ENCODE measurements at regions not wholly inside any gene's neighbourhood (a gene's known extent, or its start where the extent isn't known, plus 50 kb on each side); places are given as distances from the start of the nearest gene placed in this dataset.

DNA sequence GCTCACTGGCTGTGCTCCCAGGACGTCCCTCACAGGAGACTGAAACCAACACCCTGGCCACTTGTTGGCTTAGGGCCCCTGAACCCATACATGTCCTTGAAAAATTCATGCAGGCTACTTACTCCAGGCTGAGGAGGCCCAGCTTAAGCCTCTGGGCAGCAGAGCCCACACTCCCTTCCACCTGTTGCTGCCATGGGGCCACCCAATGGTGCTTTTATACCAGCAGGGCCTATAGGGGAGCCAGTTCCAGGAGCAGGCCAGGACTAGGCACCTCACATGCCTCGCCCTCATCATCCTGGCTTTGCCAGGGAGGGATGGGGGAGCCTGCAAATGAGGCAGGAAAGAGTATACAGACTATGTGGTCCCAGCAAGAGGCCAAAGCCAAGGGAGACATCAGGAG lies 181.7 kb upstream of the NECTIN1 start:
- FAIRE-seq (no peak), DNase-seq (ENCODE audit: insufficient read length, low spot score) (no peak)

DNA sequence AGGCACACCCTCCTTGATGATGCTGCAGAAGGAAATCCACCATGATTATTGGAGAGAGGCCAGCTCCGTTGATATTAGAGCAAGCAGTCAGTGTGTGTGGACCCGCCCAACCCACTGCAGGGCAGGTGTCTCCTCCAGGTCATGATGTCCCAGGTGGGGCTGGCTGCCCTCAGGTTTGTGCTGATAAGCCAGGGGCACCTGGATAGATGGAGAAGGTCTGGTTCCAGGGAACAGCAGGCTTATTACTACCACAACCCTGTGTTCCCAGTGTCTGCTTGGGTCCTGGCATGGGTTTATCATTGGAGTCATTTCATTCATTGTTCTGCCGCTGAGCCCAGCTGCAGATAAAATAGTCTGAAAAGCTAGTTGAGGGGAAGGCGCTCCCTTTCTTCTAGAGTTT lies 181.1 kb upstream of the NECTIN1 start:
- FAIRE-seq (no peak), DNase-seq (ENCODE audit: insufficient read length, low spot score) (no peak)
- no peak for TF ChIP-seq POLR2A (IDR thresholded peaks at IDR 0.05; ENCODE audit: low read depth, low read length)

More for the DNA sequence above, 181.7 kb upstream of the NECTIN1 start:
- no peak for TF ChIP-seq POLR2A (IDR thresholded peaks at IDR 0.05; ENCODE audit: low read depth, low read length)

DNA sequence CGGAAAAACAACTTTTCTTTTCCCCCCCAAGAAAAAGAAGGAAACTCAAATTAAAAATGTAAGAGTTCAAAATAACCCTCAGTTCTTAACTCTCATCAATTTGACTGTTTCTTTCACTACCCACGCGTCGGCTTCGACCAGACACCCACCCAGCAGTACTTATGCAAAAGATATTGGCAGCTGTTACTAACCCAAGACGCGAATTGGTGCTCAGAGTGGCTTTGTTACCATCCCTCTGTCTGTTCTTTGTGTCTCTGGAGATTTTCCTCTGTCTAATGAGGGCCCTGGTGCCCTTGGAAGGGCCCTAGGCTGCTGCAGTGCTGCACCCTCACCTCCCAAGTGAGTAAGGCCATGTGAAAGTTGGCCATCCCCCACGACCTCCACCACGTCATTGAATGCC lies 180.5 kb upstream of the NECTIN1 start:
- FAIRE-seq (no peak), DNase-seq (ENCODE audit: insufficient read length, low spot score) (no peak)
- TF ChIP-seq POLR2A (IDR thresholded peaks at IDR 0.05; ENCODE audit: low read depth, low read length), result no peak

DNA sequence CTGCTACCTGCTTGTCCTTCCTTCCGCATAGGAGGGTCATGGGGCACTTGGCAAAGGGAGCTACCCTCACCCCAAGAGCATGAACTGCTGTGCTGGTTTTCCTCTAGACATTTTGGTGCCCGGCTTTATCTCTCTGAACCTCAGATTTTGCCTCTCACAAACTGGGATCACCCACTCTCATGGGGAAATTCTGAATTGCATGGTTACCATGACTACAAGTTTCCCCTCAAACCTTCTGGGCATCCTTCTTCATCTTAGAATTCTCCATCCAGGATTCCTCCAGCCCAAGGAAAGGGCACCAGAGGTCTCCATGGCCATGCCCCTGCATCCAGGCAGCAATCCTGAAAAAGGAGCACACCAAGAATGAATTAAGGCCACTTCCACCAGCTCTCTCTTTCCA lies 180.1 kb upstream of the NECTIN1 start:
- TF ChIP-seq POLR2A (IDR thresholded peaks at IDR 0.05; ENCODE audit: low read depth, low read length), result no peak
- DNase-seq (ENCODE audit: insufficient read length, low spot score) (no peak), FAIRE-seq (no peak)

DNA sequence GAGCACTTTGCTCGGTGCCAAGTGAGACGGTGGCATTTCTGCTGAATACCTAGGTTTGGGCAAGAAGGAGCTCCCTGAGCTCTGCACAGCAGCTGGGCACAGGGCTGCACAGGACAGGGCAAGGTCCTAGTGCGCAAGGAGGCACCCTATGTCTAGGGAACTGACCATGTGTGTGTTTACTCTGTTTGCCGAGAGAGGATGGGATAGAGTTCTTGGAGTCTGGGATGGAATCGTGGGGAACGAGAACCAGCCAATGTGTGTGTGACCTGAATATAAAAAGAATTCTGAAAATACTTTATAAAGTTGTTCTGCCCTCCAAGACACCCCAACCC lies 179.5 kb upstream of the NECTIN1 start:
- no peak for FAIRE-seq
- TF ChIP-seq POLR2A (IDR thresholded peaks at IDR 0.05; ENCODE audit: low read depth, low read length), result no peak
- DNase-seq (ENCODE audit: insufficient read length, low spot score), result no peak

DNA sequence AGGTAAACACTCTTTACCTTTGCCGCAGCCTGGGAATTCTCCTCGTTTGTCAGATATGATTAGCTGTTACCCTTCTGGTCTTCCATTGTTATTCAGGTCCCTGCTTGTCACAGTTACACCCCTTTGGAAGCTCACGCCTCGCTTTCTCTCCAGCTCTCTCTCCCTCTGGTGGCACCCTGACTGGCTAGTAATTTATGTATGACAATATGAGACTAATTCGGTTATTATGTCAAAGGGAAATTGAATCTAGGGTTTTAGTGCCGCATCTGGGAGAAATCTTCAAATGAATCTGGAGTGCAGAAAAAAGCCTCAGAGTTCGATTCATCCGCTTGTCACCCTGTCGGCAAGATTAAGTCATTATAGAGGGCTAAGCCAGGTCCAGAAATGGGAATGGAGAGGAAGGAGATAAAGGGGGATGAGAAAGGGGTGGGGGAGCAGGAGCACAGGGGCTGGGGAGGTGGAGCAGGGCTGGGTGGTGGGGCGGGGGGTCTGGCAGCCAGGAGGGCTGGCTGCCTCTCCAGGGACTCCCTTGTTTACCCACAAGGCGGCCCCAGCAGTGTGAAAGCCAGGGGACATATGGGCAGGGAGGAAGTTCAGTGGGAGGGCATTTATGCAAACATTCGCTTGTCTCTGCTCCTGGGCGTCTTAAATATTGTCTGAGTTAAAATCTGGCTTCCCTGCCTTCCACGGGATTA lies 179.0 kb upstream of the NECTIN1 start:
- FAIRE-seq, result no peak
- no peak for DNase-seq (ENCODE audit: insufficient read length, low spot score)
- no peak for TF ChIP-seq POLR2A (IDR thresholded peaks at IDR 0.05; ENCODE audit: low read depth, low read length)

DNA sequence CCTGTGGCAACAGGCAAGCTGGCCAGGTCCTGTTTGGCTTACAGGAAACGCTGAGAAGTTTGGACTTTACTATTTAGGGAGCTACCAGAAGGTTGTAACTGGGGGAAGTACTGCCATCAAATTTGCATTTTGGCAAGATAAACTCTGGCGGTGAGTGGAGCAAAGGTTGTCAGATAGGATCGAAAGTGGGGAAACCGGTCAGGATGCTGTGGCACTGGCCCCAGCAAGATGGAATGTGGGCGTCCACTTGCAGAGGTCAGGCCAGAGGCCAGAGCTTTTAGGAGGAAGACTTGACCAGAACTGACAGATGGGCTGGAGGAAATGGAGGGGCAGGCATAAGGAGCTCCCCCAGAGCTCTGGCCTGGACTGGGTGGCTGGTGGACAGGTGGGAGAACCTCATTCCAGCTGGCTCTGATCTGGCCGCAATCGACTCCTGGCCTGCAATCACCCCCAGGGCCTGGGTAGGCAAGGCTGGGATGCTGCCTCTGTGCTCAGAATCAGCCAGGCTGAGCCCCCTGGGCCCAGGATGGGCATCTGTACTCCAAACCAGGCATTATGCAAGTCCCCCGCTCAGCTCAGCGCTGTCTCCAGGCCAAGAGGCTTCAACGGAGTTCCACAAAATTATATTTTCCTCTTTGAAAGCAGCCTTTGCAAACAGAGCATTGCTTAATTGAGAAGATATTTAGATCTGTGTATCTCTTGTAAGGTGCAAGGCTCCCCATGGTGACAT lies 178.3 kb upstream of the NECTIN1 start:
- FAIRE-seq, result no peak
- TF ChIP-seq POLR2A (IDR thresholded peaks at IDR 0.05; ENCODE audit: low read depth, low read length), result no peak
- DNase-seq (ENCODE audit: insufficient read length, low spot score), result no peak

DNA sequence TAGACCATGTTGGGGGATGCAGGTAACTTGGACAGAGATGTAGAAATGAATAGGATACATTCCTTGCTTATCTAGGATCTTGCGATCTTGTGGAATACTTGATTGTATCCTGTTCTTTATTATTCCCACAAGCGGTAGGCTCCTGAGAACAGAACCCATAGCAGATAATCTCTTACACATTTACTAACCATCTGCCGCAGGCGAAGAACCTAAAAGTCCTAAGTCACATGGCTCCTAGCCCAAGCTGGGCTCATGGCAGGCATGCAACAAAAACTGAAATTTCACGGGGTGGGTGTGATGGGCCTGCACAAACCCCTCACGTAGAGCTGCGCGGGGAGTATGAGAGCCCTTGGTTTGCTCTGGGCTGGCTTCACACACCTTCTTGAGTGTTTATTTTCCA lies 177.4 kb upstream of the NECTIN1 start:
- no peak for FAIRE-seq
- no peak for DNase-seq (ENCODE audit: insufficient read length, low spot score)
- TF ChIP-seq POLR2A (IDR thresholded peaks at IDR 0.05; ENCODE audit: low read depth, low read length), result no peak

DNA sequence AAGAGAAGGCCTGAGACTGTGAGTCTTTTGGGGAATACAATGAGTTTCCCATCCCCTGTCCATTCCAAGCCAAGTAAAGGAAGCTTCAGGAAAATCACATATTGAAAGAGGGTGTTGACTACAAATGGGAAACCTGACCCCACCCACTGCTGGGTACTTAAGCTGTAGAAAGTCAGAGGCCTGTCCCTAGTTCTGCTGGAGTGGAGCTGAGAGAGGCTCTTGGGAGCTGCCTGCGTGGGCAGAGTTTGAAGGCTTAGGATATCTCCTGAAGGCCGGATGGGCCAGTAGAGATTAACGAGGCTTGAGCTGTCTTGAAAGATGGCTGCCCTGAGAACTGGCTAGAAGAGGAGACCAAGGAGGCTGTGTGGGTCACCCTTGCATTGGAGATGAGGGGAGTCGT lies 176.2 kb upstream of the NECTIN1 start:
- no peak for FAIRE-seq
- DNase-seq (ENCODE audit: insufficient read length, low spot score), result no peak
- TF ChIP-seq POLR2A (IDR thresholded peaks at IDR 0.05; ENCODE audit: low read depth, low read length), result no peak

DNA sequence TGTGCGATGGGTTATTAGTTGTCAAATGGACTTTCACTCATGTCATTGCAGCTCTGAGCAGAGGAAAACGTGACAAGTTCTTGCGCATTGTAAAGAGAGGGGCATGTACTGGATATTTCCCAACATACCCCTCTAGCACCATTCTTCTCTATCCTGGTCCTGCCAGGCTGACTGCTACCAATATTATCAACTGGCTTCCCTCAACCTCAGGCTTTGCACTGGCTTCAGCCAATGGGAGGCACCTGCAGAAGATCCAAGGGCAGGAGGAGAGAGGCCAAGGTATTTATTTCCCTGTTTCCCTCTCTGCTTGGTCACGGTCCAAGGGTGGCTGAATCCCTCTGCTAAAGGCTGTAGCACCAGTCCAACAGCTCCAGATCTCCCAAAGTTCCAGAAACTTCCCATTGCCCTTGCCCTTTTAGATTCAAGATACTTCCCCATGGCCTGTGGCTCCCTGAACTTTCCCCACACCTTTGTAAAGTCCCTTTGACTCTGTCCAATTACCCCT lies 175.6 kb upstream of the NECTIN1 start:
- FAIRE-seq (no peak), DNase-seq (ENCODE audit: insufficient read length, low spot score) (no peak)
- no peak for TF ChIP-seq POLR2A (IDR thresholded peaks at IDR 0.05; ENCODE audit: low read depth, low read length)

DNA sequence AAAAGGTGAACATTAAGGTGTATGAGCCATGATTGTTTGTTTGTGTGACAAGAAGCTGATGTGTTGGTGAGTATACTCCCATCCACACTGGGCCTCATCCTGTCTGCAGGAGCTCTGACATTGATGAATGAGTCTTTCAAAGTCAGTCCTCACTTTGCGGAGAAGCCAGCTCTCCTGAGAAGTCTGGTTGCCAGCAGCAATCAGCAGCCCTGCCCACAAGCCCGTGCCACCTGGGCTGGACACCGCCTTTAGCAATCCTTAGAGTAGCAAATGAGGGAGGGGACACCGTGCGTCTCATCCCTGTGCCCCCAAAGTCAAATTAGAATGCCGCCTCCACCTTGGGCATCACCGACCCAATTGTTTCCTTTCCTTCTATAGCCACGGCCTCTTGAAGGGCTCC lies 174.8 kb upstream of the NECTIN1 start:
- FAIRE-seq (no peak), DNase-seq (ENCODE audit: insufficient read length, low spot score) (no peak)
- no peak for TF ChIP-seq POLR2A (IDR thresholded peaks at IDR 0.05; ENCODE audit: low read depth, low read length)

DNA sequence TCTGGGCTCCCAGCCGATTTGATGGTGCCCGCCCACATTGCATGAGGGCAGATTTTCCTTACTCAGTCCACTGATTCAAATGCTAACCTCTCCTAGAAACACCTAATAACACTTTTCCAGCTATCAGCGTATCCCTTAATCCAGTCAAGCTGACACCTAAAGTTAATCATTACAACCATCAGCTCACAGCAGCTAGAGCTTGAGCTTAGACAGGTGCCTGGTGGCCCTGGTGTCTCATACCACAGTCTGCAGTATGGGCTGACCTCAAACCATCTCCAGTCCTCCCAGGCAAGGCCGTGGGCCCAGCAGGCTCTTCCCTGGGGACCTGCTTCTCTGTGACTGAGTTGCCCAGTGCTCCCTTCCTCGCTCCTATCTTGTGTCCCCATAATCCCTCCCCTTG lies 174.4 kb upstream of the NECTIN1 start:
- DNase-seq (ENCODE audit: insufficient read length, low spot score) (no peak), FAIRE-seq (no peak)
- TF ChIP-seq POLR2A (IDR thresholded peaks at IDR 0.05; ENCODE audit: low read depth, low read length), result no peak

DNA sequence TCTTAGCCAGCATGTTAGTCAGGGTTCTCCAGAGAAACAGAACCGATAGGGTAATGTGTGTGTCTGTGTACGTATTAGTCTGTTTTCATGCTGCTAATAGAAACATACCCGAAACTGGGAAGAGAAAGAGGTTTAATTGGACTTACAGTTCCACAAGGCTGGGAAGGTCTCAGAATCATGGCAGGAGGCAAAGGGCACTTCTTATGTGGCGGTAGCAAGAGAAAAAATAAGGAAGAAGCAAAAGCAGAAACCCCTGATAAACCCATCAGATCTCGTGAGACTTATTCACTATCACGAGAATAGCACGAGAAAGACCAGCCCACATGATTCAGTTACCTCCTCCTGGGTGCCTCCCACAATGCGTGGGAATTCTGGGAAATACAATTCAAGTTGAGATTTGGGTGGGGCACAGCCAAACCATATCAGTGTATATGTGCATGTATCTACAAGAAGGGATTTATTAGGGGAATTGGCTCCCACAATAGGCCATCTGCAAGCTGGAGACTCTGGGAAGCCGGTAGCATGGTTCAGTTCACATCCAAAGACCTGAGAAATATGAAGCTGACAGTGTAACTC lies 173.7 kb upstream of the NECTIN1 start:
- FAIRE-seq (no peak), DNase-seq (ENCODE audit: insufficient read length, low spot score) (no peak)
- TF ChIP-seq POLR2A (IDR thresholded peaks at IDR 0.05; ENCODE audit: low read depth, low read length), result no peak

DNA sequence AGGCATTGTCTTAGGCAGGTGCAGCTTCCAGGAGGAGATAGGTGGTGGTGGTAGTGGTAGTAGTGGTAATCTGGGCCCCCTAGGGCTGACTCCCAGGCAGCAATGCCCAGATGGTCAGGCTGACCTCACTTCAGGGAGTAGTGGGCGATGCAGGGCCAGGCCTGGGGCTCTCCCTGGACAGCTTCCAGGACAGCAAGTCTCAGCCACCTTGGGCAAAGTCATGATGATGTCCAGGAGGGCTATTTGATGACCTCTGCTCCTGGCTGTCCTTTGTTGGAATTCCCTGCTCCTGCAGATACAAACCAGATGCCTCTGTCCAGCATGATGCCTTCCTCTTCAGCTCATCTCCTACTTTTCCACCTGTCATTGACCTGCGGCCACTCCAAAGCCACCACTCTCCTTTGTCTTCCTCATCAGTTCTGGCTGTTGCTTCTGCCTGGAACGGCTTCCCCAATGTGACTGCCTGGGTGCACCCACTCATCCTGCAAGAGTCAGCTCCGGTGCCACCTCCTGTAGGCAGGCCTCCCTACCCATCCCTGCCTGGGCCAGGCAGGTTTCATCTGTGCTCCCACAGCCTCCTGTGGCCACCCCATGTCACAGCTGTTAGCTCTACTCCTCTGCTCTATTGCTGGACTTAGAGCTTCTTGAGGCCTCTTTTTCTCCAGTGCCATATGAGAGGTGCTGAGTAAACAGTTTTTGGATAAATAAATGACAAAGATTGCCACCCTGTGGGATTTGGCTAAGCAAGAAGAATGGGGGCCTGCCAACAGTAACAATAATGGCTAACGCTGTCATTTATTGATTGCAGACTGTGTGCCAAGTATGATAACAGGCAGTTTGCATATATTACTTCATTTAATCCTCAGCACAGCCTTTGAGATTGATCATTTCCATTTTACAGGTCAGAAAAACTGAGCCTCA lies 172.9 kb upstream of the NECTIN1 start:
- no peak for TF ChIP-seq POLR2A (IDR thresholded peaks at IDR 0.05; ENCODE audit: low read depth, low read length)
- DNase-seq (ENCODE audit: insufficient read length, low spot score) (no peak), FAIRE-seq (no peak)

All from H54 (cell line).